PC-9 (cell line): ENCODE measurements at regions not wholly inside any gene's neighbourhood (a gene's known extent, or its start where the extent isn't known, plus 50 kb on each side); places are given as distances from the start of the nearest gene placed in this dataset.

ENCODE experiments used
- BruUV-seq: library from RNA; stranded (reverse); fragments of 400-500 nt; replicated peaks from 2 replicates; lab custom pipeline; 2021; lab: Mats Ljungman, UMichigan
- CTCF ChIA-PET: fragments of 300-600 bp; sonication (Branson Sonifier 250); formaldehyde crosslinking; loops from one replicate; lab custom pipeline; 2022; ENCODE audit warnings: antibody characterized with exemption; lab: Charles Lee
- POLR2A ChIA-PET: fragments of 300-600 bp; sonication (Branson Sonifier 250); formaldehyde crosslinking; loops from one replicate; lab custom pipeline; 2022; ENCODE audit warnings: antibody characterized with exemption; ENCODE audit not compliant: unreplicated experiment; lab: Charles Lee
- DNase-seq, 2 experiments: peaks; one replicate each; pipeline versions ENCODE4 v3.0.0 to v3.0.0-alpha.2; 2015 to 2022; ENCODE audit warnings: mixed read lengths in 1 of 2
- H2AFZ ChIP-seq: fragments of 200-600 bp; sonication (generic); 2 replicates; pipeline ENCODE4 v1.8.1; 2017; ENCODE audit warnings: antibody characterized with exemption
- H3F3A ChIP-seq: fragments of 200-600 bp; sonication (generic); 2 replicates; pipeline ENCODE4 v1.8.1; 2017; ENCODE audit warnings: antibody characterized with exemption, mild to moderate bottlenecking, low read depth; ENCODE audit not compliant: insufficient read depth
- H3K27ac ChIP-seq: fragments of 200-600 bp; sonication (generic); 2 replicates; pipeline ENCODE4 v1.6.1; 2016; ENCODE audit warnings: mixed run types
- H3K27me3 ChIP-seq: fragments of 200-600 bp; sonication (generic); 2 replicates; pipeline ENCODE4 v1.6.1; 2016; ENCODE audit warnings: low read depth, mixed run types; ENCODE audit not compliant: insufficient read depth
- H3K36me3 ChIP-seq: fragments of 200-600 bp; sonication (generic); 2 replicates; pipeline ENCODE4 v1.6.1; 2016; ENCODE audit warnings: low read depth, mixed run types
- H3K4me1 ChIP-seq: fragments of 200-600 bp; sonication (generic); replicated peaks from 2 replicates; pipeline ENCODE4 v1.6.1; 2016; ENCODE audit warnings: mixed run types; ENCODE audit not compliant: insufficient read depth
- H3K4me2 ChIP-seq: fragments of 200-600 bp; sonication (generic); 2 replicates; pipeline ENCODE4 v1.6.1; 2017; ENCODE audit warnings: mixed run types
- H3K4me3 ChIP-seq: fragments of 200-600 bp; sonication (generic); 2 replicates; pipeline ENCODE4 v1.6.1; 2016; ENCODE audit warnings: mixed run types
- H3K79me2 ChIP-seq: fragments of 200-600 bp; sonication (generic); 2 replicates; pipeline ENCODE4 v1.6.1; 2017; ENCODE audit warnings: low read depth, mixed run types
- H3K9me2 ChIP-seq: fragments of 200-600 bp; sonication (generic); 2 replicates; pipeline ENCODE4 v1.8.1; 2017; ENCODE audit warnings: mild to moderate bottlenecking; ENCODE audit not compliant: insufficient read depth
- H3K9me3 ChIP-seq: fragments of 200-600 bp; sonication (generic); 2 replicates; pipeline ENCODE4 v1.8.1; 2016; ENCODE audit warnings: low read depth; ENCODE audit not compliant: insufficient read depth
- H4K20me1 ChIP-seq: fragments of 200-600 bp; sonication (generic); 2 replicates; pipeline ENCODE4 v1.8.1; 2017; ENCODE audit not compliant: insufficient read depth
- EZH2 ChIP-seq: fragments of 200-600 bp; sonication (generic); IDR thresholded peaks from 2 replicates; pipeline ENCODE4 v1.8.0; 2017; ENCODE audit warnings: antibody characterized with exemption, low read depth
- intact Hi-C: fragments of 100-400 bp; cut with micrococcal nuclease; formaldehyde crosslinking; loops from one replicate; pipeline ENCODE4 v1.10.0; 2022; ENCODE audit not compliant: unreplicated experiment
- TF ChIP-seq, protein P1 (sequence below): fragments of 200-600 bp; sonication (generic); conservative IDR thresholded peaks from 2 replicates; pipeline ENCODE4 v1.6.1; 2017; ENCODE audit warnings: mixed run types, antibody characterized with exemption, mild to moderate bottlenecking, moderate library complexity

DNA sequence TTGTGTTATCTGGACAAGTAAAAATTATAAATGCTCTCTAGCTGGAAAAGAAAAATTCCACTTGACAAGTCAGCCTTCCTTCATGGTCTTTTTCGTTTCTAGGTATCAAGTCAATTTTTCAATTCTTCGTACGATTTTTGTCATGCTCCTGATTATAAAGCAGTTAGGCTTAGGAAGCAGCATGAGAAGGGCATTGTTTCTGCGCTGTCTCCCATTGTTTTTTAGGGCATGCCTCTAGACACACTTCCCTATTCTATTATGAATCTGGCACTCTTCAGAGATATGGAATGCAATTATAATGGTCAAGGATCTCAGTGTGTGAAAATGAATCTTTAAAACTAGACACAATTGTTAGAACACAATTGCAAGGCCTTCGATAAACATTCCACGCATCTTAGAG is 164.1 kb upstream of the FAT1 start:
- intact Hi-C loops, result no loop called here
- no peaks in the 10 kb centered on the region for H3K36me3 ChIP-seq
- ChIA-PET POLR2A (no interaction called here), CTCF (no interaction called here)
- no peaks in the 10 kb centered on the region for H3K9me2 ChIP-seq
- no peaks in the 10 kb centered on the region for H3K9me3 ChIP-seq
- H3K27me3 ChIP-seq, result no peaks in the 10 kb centered on the region
- no peak overlapping the region for H3K4me2 ChIP-seq
- H3K4me3 ChIP-seq, result no peak overlapping the region
- no peaks in the 10 kb centered on the region for H3K79me2 ChIP-seq
- H3K4me1 ChIP-seq, result no peaks in the 10 kb centered on the region
- BruUV-seq, result no TSS peak
- no peaks in the 10 kb centered on the region for H3F3A ChIP-seq
- TF ChIP-seq EZH2, result no peak
- TF ChIP-seq, protein P1, sequence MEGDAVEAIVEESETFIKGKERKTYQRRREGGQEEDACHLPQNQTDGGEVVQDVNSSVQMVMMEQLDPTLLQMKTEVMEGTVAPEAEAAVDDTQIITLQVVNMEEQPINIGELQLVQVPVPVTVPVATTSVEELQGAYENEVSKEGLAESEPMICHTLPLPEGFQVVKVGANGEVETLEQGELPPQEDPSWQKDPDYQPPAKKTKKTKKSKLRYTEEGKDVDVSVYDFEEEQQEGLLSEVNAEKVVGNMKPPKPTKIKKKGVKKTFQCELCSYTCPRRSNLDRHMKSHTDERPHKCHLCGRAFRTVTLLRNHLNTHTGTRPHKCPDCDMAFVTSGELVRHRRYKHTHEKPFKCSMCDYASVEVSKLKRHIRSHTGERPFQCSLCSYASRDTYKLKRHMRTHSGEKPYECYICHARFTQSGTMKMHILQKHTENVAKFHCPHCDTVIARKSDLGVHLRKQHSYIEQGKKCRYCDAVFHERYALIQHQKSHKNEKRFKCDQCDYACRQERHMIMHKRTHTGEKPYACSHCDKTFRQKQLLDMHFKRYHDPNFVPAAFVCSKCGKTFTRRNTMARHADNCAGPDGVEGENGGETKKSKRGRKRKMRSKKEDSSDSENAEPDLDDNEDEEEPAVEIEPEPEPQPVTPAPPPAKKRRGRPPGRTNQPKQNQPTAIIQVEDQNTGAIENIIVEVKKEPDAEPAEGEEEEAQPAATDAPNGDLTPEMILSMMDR, result no peak
- no peak for DNase-seq
- no peak overlapping the region for H2AFZ ChIP-seq
- no peak overlapping the region for H3K27ac ChIP-seq
- H4K20me1 ChIP-seq, result no peaks in the 10 kb centered on the region

DNA sequence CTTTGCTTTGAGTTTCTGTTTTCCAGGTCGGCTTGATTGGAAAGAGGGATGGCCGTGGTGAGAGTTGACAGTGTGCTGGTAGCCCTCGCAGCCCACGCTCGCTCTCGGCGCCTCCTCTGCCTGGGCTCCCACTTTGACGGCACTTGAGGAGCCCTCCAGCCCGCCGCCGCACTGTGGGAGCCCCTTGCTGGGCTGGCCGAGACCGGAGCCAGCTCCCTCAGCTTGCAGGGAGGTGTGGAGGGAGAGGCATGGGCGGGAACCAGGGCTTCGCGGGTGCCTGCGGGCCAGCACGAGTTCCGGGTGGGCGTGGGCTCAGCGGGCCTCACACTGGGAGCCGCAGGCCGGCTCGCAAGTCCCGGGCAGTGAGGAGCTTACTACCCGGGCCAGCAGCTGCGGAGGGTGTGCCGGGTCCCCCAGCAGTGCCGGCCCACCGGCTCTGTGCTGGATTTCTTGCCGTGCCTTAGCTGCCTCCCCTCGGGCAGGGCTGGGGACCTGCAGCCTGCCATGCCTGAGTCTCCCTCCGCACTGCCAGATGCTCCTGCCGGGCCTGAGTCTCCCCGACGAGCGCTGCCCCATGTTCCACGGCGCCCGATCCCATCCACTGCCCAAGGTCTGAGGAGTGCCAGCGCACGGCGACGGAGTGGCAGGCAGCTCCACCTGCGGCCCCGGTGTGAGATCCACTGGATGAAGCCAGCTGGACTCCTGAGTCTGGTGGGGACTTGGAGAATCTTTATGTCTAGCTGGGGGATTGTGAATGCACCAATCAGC is 166.4 kb upstream of the FAT1 start:
- BruUV-seq, result no TSS peak
- Histone ChIP-seq H4K20me1 (no peaks in the 10 kb centered on the region), H3K9me2 (no peaks in the 10 kb centered on the region), H3K4me2 (no peak overlapping the region), H3K79me2 (no peaks in the 10 kb centered on the region), H2AFZ (no peak overlapping the region), H3K4me3 (no peak overlapping the region), H3K9me3 (no peaks in the 10 kb centered on the region), H3K36me3 (no peaks in the 10 kb centered on the region), H3K27me3 (no peaks in the 10 kb centered on the region), H3K27ac (no peak overlapping the region), H3F3A (no peaks in the 10 kb centered on the region), H3K4me1 (no peaks in the 10 kb centered on the region)
- intact Hi-C loops, result no loop called here
- no peak for DNase-seq
- ChIA-PET CTCF (no interaction called here), POLR2A (no interaction called here)
- TF ChIP-seq, protein P1, result no peak
- no peak for TF ChIP-seq EZH2

DNA sequence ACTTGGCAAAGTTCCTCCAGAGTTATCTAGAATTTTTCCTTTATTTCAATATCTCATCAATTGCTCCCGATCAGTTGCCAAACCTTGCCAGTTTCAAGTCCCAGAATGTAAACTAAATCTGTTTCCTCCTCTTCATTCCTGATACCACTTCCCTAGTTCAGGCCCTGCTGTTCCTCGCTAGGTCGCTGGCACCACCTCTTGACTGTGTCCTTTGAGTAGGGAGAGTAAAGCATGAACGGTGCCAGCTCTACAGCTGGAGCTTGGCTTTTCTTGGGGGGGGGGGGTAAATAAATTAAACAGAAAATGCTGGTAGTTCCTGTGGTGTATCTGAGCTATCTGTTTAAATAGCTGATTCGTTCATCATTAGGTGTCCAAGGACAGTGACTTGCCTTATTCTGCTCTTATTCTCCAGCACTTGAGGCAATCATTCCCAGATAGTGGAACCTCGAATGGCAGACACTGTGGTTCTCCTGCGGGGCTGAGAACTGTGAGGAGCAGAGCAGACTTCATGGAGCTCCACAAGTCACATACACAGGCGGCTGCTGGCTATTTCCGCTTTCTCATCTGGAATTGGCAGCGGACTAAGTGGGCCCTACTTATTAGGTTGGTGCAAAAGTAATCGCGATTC is 168.3 kb upstream of the FAT1 start:
- no peaks in the 10 kb centered on the region for H3K79me2 ChIP-seq

More for the DNA sequence above, 168.3 kb upstream of the FAT1 start:
- no peak for DNase-seq
- Histone ChIP-seq H3K4me1 (no peaks in the 10 kb centered on the region), H3K4me2 (no peak overlapping the region), H3K4me3 (no peak overlapping the region), H3K27ac (no peak overlapping the region), H3F3A (no peaks in the 10 kb centered on the region), H3K9me3 (no peaks in the 10 kb centered on the region), H3K9me2 (no peaks in the 10 kb centered on the region), H3K36me3 (no peaks in the 10 kb centered on the region), H4K20me1 (no peaks in the 10 kb centered on the region), H2AFZ (no peak overlapping the region), H3K27me3 (no peaks in the 10 kb centered on the region)
- intact Hi-C loops, result no loop called here
- TF ChIP-seq, protein P1, result no peak
- no peak for TF ChIP-seq EZH2
- no TSS peak for BruUV-seq
- ChIA-PET POLR2A (no interaction called here), CTCF (no interaction called here)
